ENCODE measurements at regions not wholly inside any gene's neighbourhood (a gene's known extent, or its start where the extent isn't known, plus 50 kb on each side); places are given as distances from the start of the nearest gene placed in this dataset.

DNA sequence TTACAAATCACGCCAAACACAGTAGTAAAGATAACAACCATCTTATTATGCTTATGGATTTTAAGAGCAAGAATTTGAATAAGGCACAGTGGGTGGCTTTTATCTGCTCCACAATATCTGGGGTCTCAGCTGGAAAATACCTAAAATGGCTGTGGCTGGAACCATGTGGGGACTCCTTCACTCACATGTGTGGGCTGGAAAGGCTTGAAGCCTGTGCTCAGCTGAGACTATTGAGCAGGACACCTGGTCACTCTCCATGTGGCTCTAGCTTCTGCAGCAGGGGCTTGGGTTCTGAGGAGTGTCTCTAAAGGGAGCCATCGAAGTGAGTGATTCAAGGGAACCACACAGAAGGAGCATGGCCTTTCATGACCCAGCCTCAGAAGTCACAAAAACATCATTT is 239.6 kb upstream of the B3GALT2 start:
- H3K9me3 ChIP-seq (ENCODE audit: control insufficient read depth in 1 of 2, insufficient read depth in 1 of 2, low read depth in 1 of 2, low read length in 2 of 2) = no peaks in the 10 kb centered on the region
- no peaks in the 10 kb centered on the region for H3K36me3 ChIP-seq (ENCODE audit: control insufficient read depth in 1 of 2, insufficient read depth in 2 of 2, low read length in 2 of 2)
- H3K4me1 ChIP-seq (ENCODE audit: control insufficient read depth in 1 of 2, insufficient read depth in 2 of 2, low read length in 2 of 2) = no peaks in the 10 kb centered on the region
- intact Hi-C loops (cut with micrococcal nuclease) = no loop called here
- H3K27ac ChIP-seq (ENCODE audit: low read depth, low read length) = no peak overlapping the region
- H3K4me2 ChIP-seq (ENCODE audit: low read length) = no peak overlapping the region
- CTCF ChIA-PET = no interaction called here
- POLR2A ChIA-PET = no interaction called here
- H3K9me2 ChIP-seq (ENCODE audit: insufficient read depth) = no peaks in the 10 kb centered on the region
- no peak overlapping the region for H3K9ac ChIP-seq (ENCODE audit: low read length)
- RAD21 ChIA-PET (ENCODE audit: low non-redundant PET in 1 of 2, low total read pairs in 2 of 2, uncharacterized antibody in 2 of 2, unreplicated experiment in 2 of 2) = no interaction called here
- H3K79me2 ChIP-seq (ENCODE audit: insufficient read depth, low read length) = no peaks in the 10 kb centered on the region
- H2AFZ ChIP-seq (ENCODE audit: low read depth, low read length, poor library complexity, severe bottlenecking) = no peak overlapping the region
- no peak for TF ChIP-seq ZFX (IDR thresholded peaks at IDR 0.05)
- no peak for TF ChIP-seq EZH2phosphoT487 (IDR thresholded peaks at IDR 0.05; ENCODE audit: borderline replicate concordance)
- no peak for TF ChIP-seq MAX (IDR thresholded peaks at IDR 0.05)
- TF ChIP-seq, protein P1, sequence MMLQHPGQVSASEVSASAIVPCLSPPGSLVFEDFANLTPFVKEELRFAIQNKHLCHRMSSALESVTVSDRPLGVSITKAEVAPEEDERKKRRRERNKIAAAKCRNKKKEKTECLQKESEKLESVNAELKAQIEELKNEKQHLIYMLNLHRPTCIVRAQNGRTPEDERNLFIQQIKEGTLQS (IDR thresholded peaks at IDR 0.05) = no peak
- no peak for TF ChIP-seq ZNF274 (IDR thresholded peaks at IDR 0.05; ENCODE audit: low read depth, low read length)
- no peak for TF ChIP-seq TCF7L2 (IDR thresholded peaks at IDR 0.05; ENCODE audit: borderline replicate concordance, extremely low read depth, insufficient read depth, insufficient read length)
- no peak for TF ChIP-seq SRF (IDR thresholded peaks at IDR 0.05; ENCODE audit: low read depth)
- no peak for TF ChIP-seq YY1 (IDR thresholded peaks at IDR 0.05; ENCODE audit: extremely low read depth, insufficient replicate concordance, low read depth, low read length)
- TF ChIP-seq ZBTB33 (IDR thresholded peaks at IDR 0.05; ENCODE audit: extremely low read depth, insufficient replicate concordance, low read length) = no peak
- TF ChIP-seq CEBPB (IDR thresholded peaks at IDR 0.05; ENCODE audit: low read depth) = no peak
- no TSS peak for BruUV-seq (replicated peaks)
- no peaks in the 10 kb centered on the region for H3K27me3 ChIP-seq (ENCODE audit: insufficient read depth, low read length)
- no peaks in the 10 kb centered on the region for H4K20me1 ChIP-seq (ENCODE audit: insufficient read depth)
- H3K4me3 ChIP-seq (replicated peaks in 1 of 2; ENCODE audit: low read depth in 1 of 2, low read length in 2 of 2) = no peak overlapping the region
- DNase-seq (ENCODE audit: low read depth, low spot score) (no peak), ATAC-seq (no peak)

Data from HCT116 (cell line).